ENCODE measurements at regions not wholly inside any gene's neighbourhood (a gene's known extent, or its start where the extent isn't known, plus 50 kb on each side); places are given as distances from the start of the nearest gene placed in this dataset.

DNA sequence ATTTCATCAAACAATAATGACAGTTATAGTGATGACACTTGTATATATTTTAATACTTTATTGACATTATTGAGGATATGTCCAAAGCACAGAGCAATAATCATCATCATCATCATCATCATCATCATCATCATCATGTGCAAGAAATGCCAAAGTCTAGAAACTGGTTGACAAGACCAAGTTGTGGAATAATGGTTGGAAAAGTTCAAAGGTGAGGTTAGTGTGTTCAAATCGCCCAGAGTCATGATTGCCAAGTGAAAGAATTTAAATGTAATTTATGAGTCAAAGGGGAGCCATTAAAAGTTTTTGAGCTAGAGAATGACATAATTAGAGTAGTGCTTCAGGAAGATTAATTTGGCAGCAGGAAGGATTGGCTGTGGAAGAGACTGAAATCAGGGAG is 852.4 kb downstream of the SORCS1 start (continued):
- no peak for TF ChIP-seq POU5F1 (IDR thresholded peaks at IDR 0.05; ENCODE audit: low read depth, low read length)
- TF ChIP-seq SIRT6 (IDR thresholded peaks at IDR 0.05; ENCODE audit: low read length), result no peak
- no peak for TF ChIP-seq SRF (IDR thresholded peaks at IDR 0.05; ENCODE audit: low read depth, low read length)
- TF ChIP-seq EP300 (IDR thresholded peaks at IDR 0.05; ENCODE audit: borderline replicate concordance in 1 of 2, low read depth in 2 of 2, low read length in 2 of 2), result no peak
- no peak for TF ChIP-seq BCL11A (IDR thresholded peaks at IDR 0.05; ENCODE audit: low read depth in 2 of 2, low read length in 2 of 2)
